HepG2 (cell line): ENCODE measurements at regions not wholly inside any gene's neighbourhood (a gene's known extent, or its start where the extent isn't known, plus 50 kb on each side); places are given as distances from the start of the nearest gene placed in this dataset.

ENCODE experiments used
- CREM ChIP-seq, 2 experiments: sonication (generic) in 1 of 2; formaldehyde crosslinking in 1 of 2; IDR thresholded peaks; 2 replicates each; pipeline versions ENCODE4 v1.4.0 to v1.6.1; 2016 to 2020; ENCODE audit warnings: antibody characterized with exemption in 1 of 2, mild to moderate bottlenecking in 1 of 2, missing genetic modification reagents in 1 of 2
- CTCF ChIP-seq: sonication (generic); formaldehyde crosslinking; IDR thresholded peaks from 2 replicates; pipeline ENCODE4 v1.5.0; 2020; ENCODE audit warnings: mild to moderate bottlenecking, missing genetic modification reagents, moderate library complexity
- GATAD2A ChIP-seq: IDR thresholded peaks from 2 replicates; pipeline ENCODE4 v1.6.1; 2016
- POLR2AphosphoS2 ChIP-seq: IDR thresholded peaks from 2 replicates; pipeline ENCODE4 v1.6.1; 2011; ENCODE audit warnings: low read depth, low read length, improper control_type of control experiment
- THYN1 ChIP-seq: sonication (generic); formaldehyde crosslinking; IDR thresholded peaks from 2 replicates; pipeline ENCODE4 v1.8.1; 2023; ENCODE audit warnings: low read depth, mild to moderate bottlenecking, moderate library complexity, missing genetic modification reagents, borderline replicate concordance
- ZNF407 ChIP-seq: sonication (generic); formaldehyde crosslinking; IDR thresholded peaks from one replicate; pipeline ENCODE4 v1.5.1; 2020; ENCODE audit warnings: mild to moderate bottlenecking, missing genetic modification reagents; ENCODE audit errors: not compliant biosample characterization
- ZNF75D ChIP-seq: sonication (generic); formaldehyde crosslinking; IDR thresholded peaks from 2 replicates; pipeline ENCODE4 v1.8.1; 2023; ENCODE audit warnings: missing genetic modification reagents, mild to moderate bottlenecking, borderline replicate concordance
- ZNF83 ChIP-seq: sonication (generic); formaldehyde crosslinking; IDR thresholded peaks from 2 replicates; pipeline ENCODE4 v1.4.0; 2020; ENCODE audit warnings: missing genetic modification reagents, mild to moderate bottlenecking, borderline replicate concordance
- TF ChIP-seq, protein P1 (sequence below): IDR thresholded peaks from 2 replicates; pipeline ENCODE4 v1.6.1; 2016; ENCODE audit warnings: mild to moderate bottlenecking
- TF ChIP-seq, protein P2 (sequence below): sonication (generic); formaldehyde crosslinking; IDR thresholded peaks from 2 replicates; pipeline ENCODE4 v1.4.0; 2020; ENCODE audit warnings: missing genetic modification reagents

GRCh38 chr10:120077707-120078492, 185.4 kb downstream of the SEC23IP start:
- TF ChIP-seq ZNF75D (CRISPR knock-in tag) (no peak), CTCF (CRISPR knock-in tag) (no peak), THYN1 (no peak), ZNF83 (CRISPR knock-in tag) (no peak), POLR2AphosphoS2 (no peak), CREM (IDR thresholded peaks at IDR 0.05) (no peak), CREM (CRISPR knock-in tag; IDR thresholded peaks at IDR 0.05) (no peak), ZNF407 (CRISPR knock-in tag) (no peak), GATAD2A (CRISPR knock-in tag) (no peak)
- TF ChIP-seq, protein P1, sequence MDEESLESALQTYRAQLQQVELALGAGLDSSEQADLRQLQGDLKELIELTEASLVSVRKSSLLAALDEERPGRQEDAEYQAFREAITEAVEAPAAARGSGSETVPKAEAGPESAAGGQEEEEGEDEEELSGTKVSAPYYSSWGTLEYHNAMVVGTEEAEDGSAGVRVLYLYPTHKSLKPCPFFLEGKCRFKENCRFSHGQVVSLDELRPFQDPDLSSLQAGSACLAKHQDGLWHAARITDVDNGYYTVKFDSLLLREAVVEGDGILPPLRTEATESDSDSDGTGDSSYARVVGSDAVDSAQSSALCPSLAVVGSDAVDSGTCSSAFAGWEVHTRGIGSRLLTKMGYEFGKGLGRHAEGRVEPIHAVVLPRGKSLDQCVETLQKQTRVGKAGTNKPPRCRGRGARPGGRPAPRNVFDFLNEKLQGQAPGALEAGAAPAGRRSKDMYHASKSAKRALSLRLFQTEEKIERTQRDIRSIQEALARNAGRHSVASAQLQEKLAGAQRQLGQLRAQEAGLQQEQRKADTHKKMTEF (CRISPR knock-in tag): no peak
- TF ChIP-seq, protein P2, sequence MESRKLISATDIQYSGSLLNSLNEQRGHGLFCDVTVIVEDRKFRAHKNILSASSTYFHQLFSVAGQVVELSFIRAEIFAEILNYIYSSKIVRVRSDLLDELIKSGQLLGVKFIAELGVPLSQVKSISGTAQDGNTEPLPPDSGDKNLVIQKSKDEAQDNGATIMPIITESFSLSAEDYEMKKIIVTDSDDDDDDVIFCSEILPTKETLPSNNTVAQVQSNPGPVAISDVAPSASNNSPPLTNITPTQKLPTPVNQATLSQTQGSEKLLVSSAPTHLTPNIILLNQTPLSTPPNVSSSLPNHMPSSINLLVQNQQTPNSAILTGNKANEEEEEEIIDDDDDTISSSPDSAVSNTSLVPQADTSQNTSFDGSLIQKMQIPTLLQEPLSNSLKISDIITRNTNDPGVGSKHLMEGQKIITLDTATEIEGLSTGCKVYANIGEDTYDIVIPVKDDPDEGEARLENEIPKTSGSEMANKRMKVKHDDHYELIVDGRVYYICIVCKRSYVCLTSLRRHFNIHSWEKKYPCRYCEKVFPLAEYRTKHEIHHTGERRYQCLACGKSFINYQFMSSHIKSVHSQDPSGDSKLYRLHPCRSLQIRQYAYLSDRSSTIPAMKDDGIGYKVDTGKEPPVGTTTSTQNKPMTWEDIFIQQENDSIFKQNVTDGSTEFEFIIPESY: no peak
